ENCODE measurements at regions not wholly inside any gene's neighbourhood (a gene's known extent, or its start where the extent isn't known, plus 50 kb on each side); places are given as distances from the start of the nearest gene placed in this dataset.

DNA sequence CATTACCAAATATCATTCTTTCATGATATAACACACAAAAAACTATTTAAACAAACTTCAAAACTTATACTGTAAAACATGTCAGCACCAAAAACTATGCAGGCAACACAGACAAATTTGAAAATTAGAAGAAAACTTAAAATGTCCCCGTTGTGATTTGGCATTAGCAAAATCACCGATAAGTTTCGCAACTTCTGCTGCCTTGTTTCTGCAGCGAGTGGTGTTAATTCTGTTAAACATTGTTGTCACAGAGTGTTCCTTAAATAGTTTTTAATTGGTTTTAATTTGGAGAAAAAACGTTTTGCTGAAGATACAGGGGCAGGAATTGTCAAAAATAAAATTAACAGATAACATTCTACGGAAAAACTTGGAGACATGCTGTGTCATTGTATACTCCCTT lies 160.6 kb downstream of the RPLP1 start:
- TF ChIP-seq CTCF (conservative IDR thresholded peaks at IDR 0.05) (no peak), EZH2 (IDR thresholded peaks at IDR 0.05; ENCODE audit: low read depth) (no peak)

Measured in PC-9 (cell line).